Breast epithelium (tissue), 4 donors: ENCODE measurements at regions not wholly inside any gene's neighbourhood (a gene's known extent, or its start where the extent isn't known, plus 50 kb on each side); places are given as distances from the start of the nearest gene placed in this dataset.

Source experiments
- DNase-seq, 2 donors: peaks; one replicate each; pipeline ENCODE4 v3.0.0-alpha.2; 2019; ENCODE audit warnings: low spot score in 2 of 2
- H3K27ac ChIP-seq, 2 donors: fragments of 200-600 bp; sonication (generic) in 1 of 2; one replicate each; pipeline ENCODE4 v1.5.1; 2016 to 2019; ENCODE audit warnings: mild to moderate bottlenecking in 1 of 2
- H3K27me3 ChIP-seq, 2 donors: fragments of 200-600 bp; sonication (generic) in 1 of 2; one replicate each; pipeline versions ENCODE4 v1.5.1 to v1.6.0; 2017 to 2019; ENCODE audit warnings: control low read depth in 1 of 2, mild to moderate bottlenecking in 1 of 2
- H3K36me3 ChIP-seq: fragments of 200-600 bp; one replicate; pipeline ENCODE4 v1.5.1; 2019
- H3K4me1 ChIP-seq, 2 donors: fragments of 200-600 bp; sonication (generic); one replicate each; pipeline ENCODE4 v1.5.1; 2016 to 2019; ENCODE audit warnings: control low read depth in 1 of 2
- H3K4me3 ChIP-seq, 3 donors: fragments of 200-600 bp; sonication (generic); 1 replicate in 2 of 3; 2 replicates in 1 of 3; pipeline ENCODE4 v1.5.1; 2016 to 2019; ENCODE audit warnings: mild to moderate bottlenecking in 3 of 3, moderate library complexity in 2 of 3
- H3K9me3 ChIP-seq, 2 donors: fragments of 200-600 bp; sonication (generic) in 1 of 2; one replicate each; pipeline ENCODE4 v1.5.1; 2016 to 2019; ENCODE audit warnings: control low read depth in 1 of 2
- CTCF ChIP-seq, 3 donors: fragments of 450-650 bp; IDR thresholded peaks; one replicate each; pipeline ENCODE4 v1.5.1; 2016 to 2017; ENCODE audit warnings: antibody characterized with exemption in 3 of 3, mild to moderate bottlenecking in 3 of 3, moderate library complexity in 3 of 3
- POLR2A ChIP-seq: fragments of 450-650 bp; IDR thresholded peaks from one replicate; pipeline ENCODE4 v1.6.1; 2016; ENCODE audit warnings: antibody characterized with exemption, mild to moderate bottlenecking, moderate library complexity
- POLR2AphosphoS5 ChIP-seq, 3 donors: sonication (generic); formaldehyde crosslinking; IDR thresholded peaks; one replicate each; pipeline ENCODE4 v1.6.1; 2017; ENCODE audit warnings: antibody characterized with exemption in 3 of 3
- intact Hi-C: fragments of 100-400 bp; cut with DNase I; formaldehyde crosslinking; loops from one replicate; pipeline ENCODE4 v1.15.1; 2023; ENCODE audit warnings: low total_unique reads

GRCh38 chr15:35827911-35828310 lies 281.9 kb upstream of the DPH6 start:
- intact Hi-C loops = no loop called here
- Histone ChIP-seq H3K4me3 (no peak overlapping the region), H3K36me3 (no peaks in the 10 kb centered on the region), H3K27me3 (no peaks in the 10 kb centered on the region), H3K9me3 (no peaks in the 10 kb centered on the region), H3K27ac (no peak overlapping the region), H3K4me1 (no peaks in the 10 kb centered on the region)
- TF ChIP-seq POLR2AphosphoS5 (IDR thresholded peaks at IDR 0.05) = no peak
- TF ChIP-seq CTCF (IDR thresholded peaks at IDR 0.05) = no peak
- TF ChIP-seq POLR2A = no peak
- no peak for DNase-seq

- Histone ChIP-seq H3K27me3 (no peaks in the 10 kb centered on the region), H3K4me3 (no peak overlapping the region), H3K9me3 (no peaks in the 10 kb centered on the region), H3K36me3 (no peaks in the 10 kb centered on the region), H3K4me1 (no peaks in the 10 kb centered on the region), H3K27ac (no peak overlapping the region)
- intact Hi-C loops = no loop called here
- no peak for DNase-seq
- TF ChIP-seq CTCF (IDR thresholded peaks at IDR 0.05) = no peak
- TF ChIP-seq POLR2A = no peak
- no peak for TF ChIP-seq POLR2AphosphoS5 (IDR thresholded peaks at IDR 0.05)
Observed at GRCh38 chr15:35833581-35833980, 287.6 kb upstream of the DPH6 start.

- no peak overlapping the region for H3K4me3 ChIP-seq
- TF ChIP-seq CTCF (IDR thresholded peaks at IDR 0.05) = no peak
- no peak for TF ChIP-seq POLR2A
- TF ChIP-seq POLR2AphosphoS5 (IDR thresholded peaks at IDR 0.05) = no peak
- no peak overlapping the region for H3K27ac ChIP-seq
- H3K27me3 ChIP-seq = no peaks in the 10 kb centered on the region
- intact Hi-C loops = no loop called here
- no peaks in the 10 kb centered on the region for H3K4me1 ChIP-seq
- H3K36me3 ChIP-seq = no peaks in the 10 kb centered on the region
- DNase-seq = no peak
- H3K9me3 ChIP-seq = no peaks in the 10 kb centered on the region
Observed at GRCh38 chr15:35834216-35834830, 288.4 kb upstream of the DPH6 start.

GRCh38 chr15:35834866-35835265 lies 288.9 kb upstream of the DPH6 start:
- no peaks in the 10 kb centered on the region for H3K4me1 ChIP-seq
- no peak overlapping the region for H3K4me3 ChIP-seq
- no peak overlapping the region for H3K27ac ChIP-seq
- no peaks in the 10 kb centered on the region for H3K36me3 ChIP-seq
- TF ChIP-seq CTCF (IDR thresholded peaks at IDR 0.05) (no peak), POLR2A (no peak), POLR2AphosphoS5 (IDR thresholded peaks at IDR 0.05) (no peak)
- no peak for DNase-seq
- intact Hi-C loops = loop anchor here (1.0 kb wide), 1 partner anchor 10 kb away; no protein-coding TSS in a partner anchor
- no peaks in the 10 kb centered on the region for H3K9me3 ChIP-seq
- no peaks in the 10 kb centered on the region for H3K27me3 ChIP-seq

GRCh38 chr15:35838424-35839111 lies 292.6 kb upstream of the DPH6 start:
- no peak overlapping the region for H3K27ac ChIP-seq
- no peak overlapping the region for H3K4me3 ChIP-seq
- TF ChIP-seq CTCF (IDR thresholded peaks at IDR 0.05) = no peak
- TF ChIP-seq POLR2A = no peak
- TF ChIP-seq POLR2AphosphoS5 (IDR thresholded peaks at IDR 0.05) = no peak
- intact Hi-C loops = no loop called here
- no peaks in the 10 kb centered on the region for H3K36me3 ChIP-seq
- H3K9me3 ChIP-seq = no peaks in the 10 kb centered on the region
- no peak for DNase-seq
- no peaks in the 10 kb centered on the region for H3K4me1 ChIP-seq
- no peaks in the 10 kb centered on the region for H3K27me3 ChIP-seq
